Neural cell (in vitro differentiated cells): ENCODE measurements at regions not wholly inside any gene's neighbourhood (a gene's known extent, or its start where the extent isn't known, plus 50 kb on each side); places are given as distances from the start of the nearest gene placed in this dataset.

Source experiments
- H2AFZ ChIP-seq: fragments of 200-600, 300-800 bp; sonication (generic), shearing (Covaris generic); 2 replicates; pipeline ENCODE4 v1.6.0; 2014; ENCODE audit warnings: low read depth, mild to moderate bottlenecking, antibody characterized with exemption, low read length, moderate library complexity
- H3F3A ChIP-seq: fragments of 200-600 bp; shearing (Covaris generic); 2 replicates; pipeline ENCODE4 v1.6.1; 2016; ENCODE audit warnings: mild to moderate bottlenecking, moderate library complexity, mixed read lengths, antibody characterized with exemption, low read length; ENCODE audit not compliant: insufficient read depth, poor library complexity, severe bottlenecking
- H3K27ac ChIP-seq: fragments of 200-600, 300-800 bp; sonication (generic), shearing (Covaris generic); 2 replicates; pipeline ENCODE4 v1.5.1; 2014; ENCODE audit warnings: mild to moderate bottlenecking, low read length, moderate library complexity
- H3K27me3 ChIP-seq: fragments of 300-800, 200-600 bp; sonication (generic), shearing (Covaris generic); 2 replicates; pipeline ENCODE4 v1.6.0; 2014; ENCODE audit warnings: mild to moderate bottlenecking, low read depth, low read length, moderate library complexity; ENCODE audit not compliant: insufficient read depth
- H3K36me3 ChIP-seq: fragments of 300-800, 200-600 bp; sonication (generic), shearing (Covaris generic); 2 replicates; pipeline ENCODE4 v1.5.1; 2014; ENCODE audit warnings: mild to moderate bottlenecking, antibody characterized with exemption, low read length, moderate library complexity; ENCODE audit not compliant: insufficient read depth
- H3K4me2 ChIP-seq: fragments of 300-800, 200-600 bp; sonication (generic), shearing (Covaris generic); 2 replicates; pipeline ENCODE4 v1.6.0; 2014; ENCODE audit warnings: mild to moderate bottlenecking, low read length
- H3K4me3 ChIP-seq: fragments of 300-800, 200-600 bp; sonication (generic), shearing (Covaris generic); 2 replicates; pipeline ENCODE4 v1.5.1; 2014; ENCODE audit warnings: mild to moderate bottlenecking, low read length, moderate library complexity
- H3K79me2 ChIP-seq: fragments of 200-600 bp; shearing (Covaris generic); replicated peaks from 2 replicates; pipeline ENCODE4 v1.6.0; 2014; ENCODE audit warnings: mild to moderate bottlenecking, low read length, moderate library complexity; ENCODE audit not compliant: insufficient read depth
- H3K9ac ChIP-seq: fragments of 300-800, 200-600 bp; sonication (generic), shearing (Covaris generic); 2 replicates; pipeline ENCODE4 v1.6.1; 2016; ENCODE audit warnings: mild to moderate bottlenecking, low read length, mixed read lengths
- H3K9me2 ChIP-seq: fragments of 200-600 bp; shearing (Covaris generic); 2 replicates; pipeline ENCODE4 v1.6.1; 2016; ENCODE audit warnings: mild to moderate bottlenecking, low read length, mixed read lengths; ENCODE audit not compliant: insufficient read depth
- H3K9me3 ChIP-seq: fragments of 200-600, 300-800 bp; sonication (generic), shearing (Covaris generic); 2 replicates; pipeline ENCODE4 v1.6.1; 2016; ENCODE audit warnings: mild to moderate bottlenecking, mixed run types, low read length, moderate library complexity, mixed read lengths
- H4K20me1 ChIP-seq: fragments of 200-600 bp; shearing (Covaris generic); 2 replicates; pipeline ENCODE4 v1.6.1; 2016; ENCODE audit warnings: mild to moderate bottlenecking, mixed run types; ENCODE audit not compliant: insufficient read depth
- EP300 ChIP-seq: fragments of 450-650 bp; conservative IDR thresholded peaks from 2 replicates; pipeline ENCODE4 v1.6.1; 2014; ENCODE audit warnings: antibody characterized with exemption, mild to moderate bottlenecking, moderate library complexity; ENCODE audit not compliant: poor library complexity, severe bottlenecking
- EZH2 ChIP-seq: fragments of 200-600, 300-800 bp; shearing (Covaris generic), sonication (generic); IDR thresholded peaks from 2 replicates; pipeline ENCODE4 v1.6.1; 2014; ENCODE audit warnings: antibody characterized with exemption, low read length, borderline replicate concordance, mild to moderate bottlenecking; ENCODE audit not compliant: insufficient read depth, poor library complexity, severe bottlenecking
- MXI1 ChIP-seq: fragments of 450-650 bp; conservative IDR thresholded peaks from 2 replicates; pipeline ENCODE4 v1.6.1; 2014; ENCODE audit warnings: antibody characterized with exemption, mild to moderate bottlenecking; ENCODE audit not compliant: poor library complexity, severe bottlenecking
- POLR2AphosphoS5 ChIP-seq: IDR thresholded peaks from 2 replicates; pipeline ENCODE4 v1.6.1; 2012
- RAD21 ChIP-seq: fragments of 450-650 bp; conservative IDR thresholded peaks from 2 replicates; pipeline ENCODE4 v1.6.1; 2014; ENCODE audit warnings: antibody characterized with exemption, mild to moderate bottlenecking, moderate library complexity
- SMC3 ChIP-seq: fragments of 450-650 bp; conservative IDR thresholded peaks from 2 replicates; pipeline ENCODE4 v1.6.1; 2014; ENCODE audit warnings: antibody characterized with exemption, mild to moderate bottlenecking, moderate library complexity; ENCODE audit not compliant: poor library complexity
- TAF1 ChIP-seq: IDR thresholded peaks from 2 replicates; pipeline ENCODE4 v1.6.1; 2012; ENCODE audit warnings: low read depth
- TF ChIP-seq, protein P1 (sequence below): IDR thresholded peaks from 2 replicates; pipeline ENCODE4 v1.6.1; 2012; ENCODE audit warnings: borderline replicate concordance
- TF ChIP-seq, protein P2 (sequence below): fragments of 450-650 bp; IDR thresholded peaks from 2 replicates; pipeline ENCODE4 v1.5.1; 2014; ENCODE audit warnings: antibody characterized with exemption, mild to moderate bottlenecking, moderate library complexity; ENCODE audit not compliant: poor library complexity, severe bottlenecking

DNA sequence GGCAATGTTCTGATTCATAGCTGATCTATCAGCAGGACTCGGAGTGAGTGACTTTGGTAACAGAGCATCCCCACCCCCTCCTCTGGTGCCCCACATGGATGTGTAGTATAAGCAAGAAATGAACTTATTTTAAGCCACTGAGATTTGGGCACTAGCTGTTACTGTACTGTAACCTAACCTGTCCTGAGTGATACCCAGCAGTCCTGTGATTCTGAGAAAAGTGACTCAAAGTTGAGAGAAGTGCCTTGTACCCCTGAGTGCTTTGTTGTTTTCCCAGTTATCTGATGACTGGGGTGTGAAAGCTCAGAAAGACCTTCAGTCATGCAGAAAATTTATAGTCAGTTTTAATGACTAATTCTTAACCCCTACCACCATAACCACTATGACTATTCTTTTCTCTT is 439.9 kb upstream of the RBMS3 start:
- H3K36me3 ChIP-seq: no peaks in the 10 kb centered on the region

DNA sequence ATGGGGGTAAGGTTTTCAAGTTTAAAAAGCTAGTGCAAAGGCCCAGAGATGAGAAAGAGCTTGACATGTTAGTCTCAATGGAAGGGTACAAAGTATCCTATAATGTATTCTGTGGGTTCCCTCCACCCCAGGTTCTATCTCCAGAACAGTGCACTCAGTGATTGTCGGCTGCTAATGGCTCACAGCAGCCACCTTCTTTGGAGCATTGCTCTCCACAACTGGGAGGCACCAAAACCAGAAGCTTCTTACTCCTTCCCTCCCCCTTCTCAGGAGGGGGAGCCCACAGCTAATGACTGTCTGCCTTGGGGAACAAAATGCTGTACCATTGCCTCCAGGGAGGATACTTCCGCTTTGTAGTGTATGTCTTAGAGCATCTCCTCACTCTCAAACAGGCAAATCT is 439.4 kb upstream of the RBMS3 start:
- Histone ChIP-seq H3K4me3 (no peak overlapping the region), H3K27ac (no peak overlapping the region), H3K9me2 (no peaks in the 10 kb centered on the region), H3K9me3 (no peaks in the 10 kb centered on the region), H2AFZ (no peak overlapping the region), H3K36me3 (no peaks in the 10 kb centered on the region), H3K79me2 (no peaks in the 10 kb centered on the region), H4K20me1 (no peaks in the 10 kb centered on the region), H3K4me2 (no peak overlapping the region), H3F3A (no peaks in the 10 kb centered on the region), H3K9ac (no peak overlapping the region), H3K27me3 (no peaks in the 10 kb centered on the region)
- TF ChIP-seq, protein P1, sequence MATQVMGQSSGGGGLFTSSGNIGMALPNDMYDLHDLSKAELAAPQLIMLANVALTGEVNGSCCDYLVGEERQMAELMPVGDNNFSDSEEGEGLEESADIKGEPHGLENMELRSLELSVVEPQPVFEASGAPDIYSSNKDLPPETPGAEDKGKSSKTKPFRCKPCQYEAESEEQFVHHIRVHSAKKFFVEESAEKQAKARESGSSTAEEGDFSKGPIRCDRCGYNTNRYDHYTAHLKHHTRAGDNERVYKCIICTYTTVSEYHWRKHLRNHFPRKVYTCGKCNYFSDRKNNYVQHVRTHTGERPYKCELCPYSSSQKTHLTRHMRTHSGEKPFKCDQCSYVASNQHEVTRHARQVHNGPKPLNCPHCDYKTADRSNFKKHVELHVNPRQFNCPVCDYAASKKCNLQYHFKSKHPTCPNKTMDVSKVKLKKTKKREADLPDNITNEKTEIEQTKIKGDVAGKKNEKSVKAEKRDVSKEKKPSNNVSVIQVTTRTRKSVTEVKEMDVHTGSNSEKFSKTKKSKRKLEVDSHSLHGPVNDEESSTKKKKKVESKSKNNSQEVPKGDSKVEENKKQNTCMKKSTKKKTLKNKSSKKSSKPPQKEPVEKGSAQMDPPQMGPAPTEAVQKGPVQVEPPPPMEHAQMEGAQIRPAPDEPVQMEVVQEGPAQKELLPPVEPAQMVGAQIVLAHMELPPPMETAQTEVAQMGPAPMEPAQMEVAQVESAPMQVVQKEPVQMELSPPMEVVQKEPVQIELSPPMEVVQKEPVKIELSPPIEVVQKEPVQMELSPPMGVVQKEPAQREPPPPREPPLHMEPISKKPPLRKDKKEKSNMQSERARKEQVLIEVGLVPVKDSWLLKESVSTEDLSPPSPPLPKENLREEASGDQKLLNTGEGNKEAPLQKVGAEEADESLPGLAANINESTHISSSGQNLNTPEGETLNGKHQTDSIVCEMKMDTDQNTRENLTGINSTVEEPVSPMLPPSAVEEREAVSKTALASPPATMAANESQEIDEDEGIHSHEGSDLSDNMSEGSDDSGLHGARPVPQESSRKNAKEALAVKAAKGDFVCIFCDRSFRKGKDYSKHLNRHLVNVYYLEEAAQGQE: no peak
- TF ChIP-seq POLR2AphosphoS5 (no peak), SMC3 (no peak), MXI1 (no peak)

More for the DNA sequence above, 439.9 kb upstream of the RBMS3 start:
- Histone ChIP-seq H3F3A (no peaks in the 10 kb centered on the region), H2AFZ (no peak overlapping the region), H3K4me3 (no peak overlapping the region), H3K27me3 (no peaks in the 10 kb centered on the region), H4K20me1 (no peaks in the 10 kb centered on the region), H3K9me2 (no peaks in the 10 kb centered on the region), H3K4me2 (no peak overlapping the region), H3K79me2 (no peaks in the 10 kb centered on the region), H3K27ac (no peak overlapping the region), H3K9ac (no peak overlapping the region), H3K9me3 (no peaks in the 10 kb centered on the region)
- TF ChIP-seq MXI1 (no peak), EP300 (no peak), EZH2 (no peak), RAD21 (no peak), POLR2AphosphoS5 (no peak), TAF1 (no peak), SMC3 (no peak)
- TF ChIP-seq, protein P1: no peak
- TF ChIP-seq, protein P2, sequence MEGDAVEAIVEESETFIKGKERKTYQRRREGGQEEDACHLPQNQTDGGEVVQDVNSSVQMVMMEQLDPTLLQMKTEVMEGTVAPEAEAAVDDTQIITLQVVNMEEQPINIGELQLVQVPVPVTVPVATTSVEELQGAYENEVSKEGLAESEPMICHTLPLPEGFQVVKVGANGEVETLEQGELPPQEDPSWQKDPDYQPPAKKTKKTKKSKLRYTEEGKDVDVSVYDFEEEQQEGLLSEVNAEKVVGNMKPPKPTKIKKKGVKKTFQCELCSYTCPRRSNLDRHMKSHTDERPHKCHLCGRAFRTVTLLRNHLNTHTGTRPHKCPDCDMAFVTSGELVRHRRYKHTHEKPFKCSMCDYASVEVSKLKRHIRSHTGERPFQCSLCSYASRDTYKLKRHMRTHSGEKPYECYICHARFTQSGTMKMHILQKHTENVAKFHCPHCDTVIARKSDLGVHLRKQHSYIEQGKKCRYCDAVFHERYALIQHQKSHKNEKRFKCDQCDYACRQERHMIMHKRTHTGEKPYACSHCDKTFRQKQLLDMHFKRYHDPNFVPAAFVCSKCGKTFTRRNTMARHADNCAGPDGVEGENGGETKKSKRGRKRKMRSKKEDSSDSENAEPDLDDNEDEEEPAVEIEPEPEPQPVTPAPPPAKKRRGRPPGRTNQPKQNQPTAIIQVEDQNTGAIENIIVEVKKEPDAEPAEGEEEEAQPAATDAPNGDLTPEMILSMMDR: no peak
